GM20000 (cell line): ENCODE measurements at regions not wholly inside any gene's neighbourhood (a gene's known extent, or its start where the extent isn't known, plus 50 kb on each side); places are given as distances from the start of the nearest gene placed in this dataset.
A peak's percentile ranks its signal among the peaks of the same experiment; 100 is the strongest.

Experiments used
- DNase-seq: peaks from one replicate; pipeline ENCODE4 v3.0.0; 2012; ENCODE audit warnings: low spot score
- CTCF ChIP-seq: IDR thresholded peaks from 2 replicates; pipeline ENCODE4 v1.5.1; 2012; ENCODE audit warnings: mild to moderate bottlenecking, control low read depth; ENCODE audit errors: extremely low read depth, missing control alignments

DNA sequence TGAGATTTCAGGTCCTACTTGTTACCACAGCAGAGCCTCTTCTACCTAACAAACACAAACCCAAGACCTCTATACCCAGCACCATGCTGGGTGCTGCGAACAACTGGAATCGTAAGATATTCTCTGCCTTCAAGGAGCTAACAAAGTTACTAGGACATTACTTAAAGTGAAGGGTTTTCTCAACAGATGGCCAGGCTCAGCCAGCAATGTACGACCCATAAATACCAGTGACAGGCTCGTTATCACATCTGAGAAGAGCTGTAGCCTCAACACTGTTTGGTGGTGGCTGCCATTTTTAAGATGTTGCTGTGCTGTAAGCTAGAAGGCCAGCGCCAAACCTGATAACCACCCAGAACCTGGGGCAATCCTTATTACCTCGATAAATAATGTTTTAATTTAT, 406.5 kb downstream of the KIF16B start:
- TF ChIP-seq CTCF = no peak
- no peak for DNase-seq

GRCh38 chr20:16158976-16159286, 414.3 kb downstream of the KIF16B start:
- DNase-seq = no peak
- TF ChIP-seq CTCF = no peak

DNA sequence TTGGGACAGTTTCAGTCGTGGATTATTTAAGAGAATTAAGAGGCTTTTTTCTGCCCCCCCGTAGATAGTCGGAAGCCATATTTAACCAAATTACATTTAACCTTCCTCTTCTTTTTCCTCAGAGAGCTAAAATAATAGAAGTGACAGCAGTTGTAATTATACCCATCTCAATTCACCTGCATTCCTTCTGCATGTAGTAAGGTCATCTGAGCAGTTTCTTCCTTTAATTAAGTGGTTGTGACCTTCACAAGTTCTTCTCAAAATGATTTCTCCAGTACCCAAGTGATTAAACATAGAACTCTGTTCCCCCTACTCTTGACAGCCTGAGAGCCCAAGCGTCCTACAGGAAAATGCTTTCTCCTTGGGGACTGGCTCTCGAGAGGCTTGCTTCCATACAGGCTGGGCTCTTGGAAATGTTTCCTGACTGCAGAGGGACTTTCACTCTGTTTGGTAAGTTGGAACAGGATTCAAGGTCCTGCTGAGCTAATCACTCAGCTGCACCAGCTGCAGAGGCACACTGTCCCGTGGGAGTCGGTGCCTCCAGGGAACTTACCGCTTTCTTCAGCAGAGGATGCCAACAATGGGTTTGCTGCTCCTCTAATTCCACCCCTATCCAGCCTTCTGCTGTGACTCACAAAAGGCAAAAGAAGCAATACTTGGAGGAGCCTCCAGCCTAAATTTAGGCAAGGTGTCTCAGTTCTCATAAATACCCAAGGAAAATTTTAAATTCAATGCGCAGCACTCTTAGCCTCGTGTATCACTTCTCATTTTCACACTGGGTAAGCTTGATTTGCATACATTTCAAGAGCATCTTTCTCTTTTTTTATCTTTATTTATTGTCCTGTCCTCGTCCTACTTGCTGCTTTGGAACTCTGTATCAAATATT, 414.9 kb downstream of the KIF16B start:
- TF ChIP-seq CTCF = no peak
- DNase-seq = peak; percentile 8

GRCh38 chr20:16147916-16148315, 425.3 kb downstream of the KIF16B start:
- no peak for DNase-seq
- TF ChIP-seq CTCF = no peak

GRCh38 chr20:16147216-16147615, 426.0 kb downstream of the KIF16B start:
- no peak for TF ChIP-seq CTCF

GRCh38 chr20:16145919-16146318, 427.3 kb downstream of the KIF16B start:
- TF ChIP-seq CTCF = no peak
- no peak for DNase-seq

More at GRCh38 chr20:16147216-16147615, 426.0 kb downstream of the KIF16B start:
- DNase-seq = no peak

DNA sequence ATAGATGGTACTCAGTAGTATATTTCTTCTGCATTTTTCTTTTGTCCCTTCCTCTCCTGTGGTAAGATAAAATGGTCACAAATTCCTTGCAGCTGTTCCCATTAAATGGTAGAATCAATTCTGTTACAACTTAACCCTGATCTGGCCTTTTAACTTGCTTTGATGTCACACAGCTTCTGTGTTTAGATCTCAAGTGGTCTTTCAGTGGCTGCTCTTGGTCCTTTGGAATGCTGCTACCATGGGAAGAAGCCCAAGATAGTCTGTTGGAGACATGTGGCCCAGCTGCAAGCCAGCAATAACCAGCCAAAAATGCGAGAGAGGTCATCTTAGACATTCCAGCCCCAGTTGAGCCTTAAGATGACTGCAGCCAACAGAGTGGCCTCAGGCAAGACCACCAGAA, 429.7 kb downstream of the KIF16B start:
- no peak for TF ChIP-seq CTCF
- DNase-seq = no peak
